ENCODE measurements at regions not wholly inside any gene's neighbourhood (a gene's known extent, or its start where the extent isn't known, plus 50 kb on each side); places are given as distances from the start of the nearest gene placed in this dataset.

DNA sequence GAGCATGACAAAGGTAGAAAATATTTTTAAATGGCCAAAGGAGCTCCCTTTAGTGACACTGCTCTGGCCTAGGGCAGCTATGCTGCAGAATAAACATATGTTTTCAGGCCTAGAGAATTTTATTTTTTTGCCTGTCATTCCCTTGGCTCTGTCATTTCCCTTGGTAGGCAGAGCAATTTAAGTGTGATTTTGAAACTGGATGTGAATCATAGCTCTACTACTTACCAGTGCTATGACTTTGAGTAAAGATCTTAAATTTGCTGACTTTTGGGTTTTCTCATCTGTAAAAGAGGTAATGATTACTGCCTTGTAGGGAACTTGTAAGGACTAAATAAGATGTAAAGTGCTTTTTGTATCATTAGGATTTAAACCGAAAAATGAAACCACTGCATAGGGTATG, 189.0 kb upstream of the ZRANB2 start:
- POLR2A ChIA-PET: no interaction called here
- no peaks in the 10 kb centered on the region for H3K9me3 ChIP-seq (replicated peaks; ENCODE audit: control insufficient read depth, insufficient read depth, low read depth, low read length)
- H4K20me1 ChIP-seq (replicated peaks; ENCODE audit: control insufficient read depth, insufficient read depth, low read length): no peaks in the 10 kb centered on the region
- no peak overlapping the region for H3K4me3 ChIP-seq
- no peaks in the 10 kb centered on the region for H3K4me1 ChIP-seq (replicated peaks in 1 of 2; ENCODE audit: control insufficient read depth in 2 of 2, insufficient read depth in 2 of 2, low read length in 2 of 2)
- no peaks in the 10 kb centered on the region for H3K9me1 ChIP-seq (ENCODE audit: control insufficient read depth, insufficient read depth, low read length)
- in situ Hi-C loops (cut with MboI) (no loop called here), intact Hi-C loops (cut with micrococcal nuclease) (no loop called here)
- TF ChIP-seq ELF2 (CRISPR knock-in tag; IDR thresholded peaks at IDR 0.05) (no peak), MAFF (IDR thresholded peaks at IDR 0.05; ENCODE audit: low read length) (0 out of 2 replicates have a peak, but pooled peaks have one; percentile 7)
- H2AFZ ChIP-seq (ENCODE audit: low read depth, low read length): no peak overlapping the region
- 0% methylated on average over 1 of the region's 1 CpG for WGBS (ENCODE audit: insufficient coverage, low coverage, missing lambda C conversion rate)
- BruUV-seq (replicated peaks): no TSS peak
- no peak overlapping the region for H3K27ac ChIP-seq (ENCODE audit: extremely low read depth, low read depth, low read length)
- no peak overlapping the region for H3K4me2 ChIP-seq (ENCODE audit: insufficient read depth, low read length)
- no peak for DNase-seq (ENCODE audit: extremely low read depth in 1 of 4, low spot score in 3 of 4)
- no peak overlapping the region for H3K9ac ChIP-seq (ENCODE audit: insufficient read depth in 1 of 2, low read depth in 2 of 2, low read length in 2 of 2)
- CTCF ChIA-PET (ENCODE audit: low intra/inter-chr PET ratio): no interaction called here
- H3K27me3 ChIP-seq (ENCODE audit: control insufficient read depth in 2 of 2, insufficient read depth in 2 of 2, low read length in 2 of 2): no peaks in the 10 kb centered on the region
- no peaks in the 10 kb centered on the region for H3K36me3 ChIP-seq (ENCODE audit: control insufficient read depth, insufficient read depth, low read length)
- H3K79me2 ChIP-seq (ENCODE audit: control insufficient read depth, insufficient read depth, low read length): no peaks in the 10 kb centered on the region
- no peak for ATAC-seq
- no peak for FAIRE-seq

DNA sequence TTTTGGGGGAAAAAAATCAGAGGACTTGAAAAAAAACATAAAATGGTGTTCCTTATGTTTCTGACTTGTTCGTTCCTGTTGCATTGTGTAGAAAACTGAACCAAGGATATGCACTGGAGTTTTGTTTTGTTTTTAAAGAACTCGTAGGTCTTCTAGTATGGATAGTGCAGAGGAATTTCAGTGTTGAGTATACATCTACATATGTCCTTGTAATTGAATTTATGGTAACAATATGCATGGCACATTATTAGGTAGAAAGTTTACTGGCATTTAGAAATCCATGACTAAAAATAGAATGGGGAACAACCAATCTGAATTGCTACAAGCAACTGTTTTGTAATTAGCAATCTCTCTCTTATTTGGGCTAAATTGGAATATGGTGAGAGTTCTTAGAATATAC, 188.3 kb upstream of the ZRANB2 start:
- FAIRE-seq: no peak
- no peaks in the 10 kb centered on the region for H3K79me2 ChIP-seq (ENCODE audit: control insufficient read depth, insufficient read depth, low read length)
- no peaks in the 10 kb centered on the region for H3K9me1 ChIP-seq (ENCODE audit: control insufficient read depth, insufficient read depth, low read length)
- no peaks in the 10 kb centered on the region for H4K20me1 ChIP-seq (replicated peaks; ENCODE audit: control insufficient read depth, insufficient read depth, low read length)
- no peak overlapping the region for H3K27ac ChIP-seq (ENCODE audit: extremely low read depth, low read depth, low read length)
- no TSS peak for BruUV-seq (replicated peaks)
- H3K27me3 ChIP-seq (ENCODE audit: control insufficient read depth in 2 of 2, insufficient read depth in 2 of 2, low read length in 2 of 2): no peaks in the 10 kb centered on the region
- in situ Hi-C loops (cut with MboI) (no loop called here), intact Hi-C loops (cut with micrococcal nuclease) (no loop called here)
- no peaks in the 10 kb centered on the region for H3K9me3 ChIP-seq (replicated peaks; ENCODE audit: control insufficient read depth, insufficient read depth, low read depth, low read length)
- ChIA-PET CTCF (ENCODE audit: low intra/inter-chr PET ratio) (no interaction called here), POLR2A (no interaction called here)
- 0% methylated on average over 2 of the region's 2 CpGs for WGBS (ENCODE audit: insufficient coverage, low coverage, missing lambda C conversion rate)
- no peak for ATAC-seq
- no peak overlapping the region for H3K4me2 ChIP-seq (ENCODE audit: insufficient read depth, low read length)
- no peak overlapping the region for H3K4me3 ChIP-seq
- no peak overlapping the region for H3K9ac ChIP-seq (ENCODE audit: insufficient read depth in 1 of 2, low read depth in 2 of 2, low read length in 2 of 2)
- no peak for DNase-seq (ENCODE audit: extremely low read depth in 1 of 4, low spot score in 3 of 4)
- H3K4me1 ChIP-seq (replicated peaks in 1 of 2; ENCODE audit: control insufficient read depth in 2 of 2, insufficient read depth in 2 of 2, low read length in 2 of 2): no peaks in the 10 kb centered on the region
- no peaks in the 10 kb centered on the region for H3K36me3 ChIP-seq (ENCODE audit: control insufficient read depth, insufficient read depth, low read length)
- no peak overlapping the region for H2AFZ ChIP-seq (ENCODE audit: low read depth, low read length)
- TF ChIP-seq MCM2 (IDR thresholded peaks at IDR 0.05; ENCODE audit: low read depth) (no peak), E4F1 (CRISPR knock-in tag; IDR thresholded peaks at IDR 0.05; ENCODE audit: borderline replicate concordance) (no peak), JUN (IDR thresholded peaks at IDR 0.05; ENCODE audit: borderline replicate concordance, low read depth, low read length) (no peak), JUN (CRISPR knock-in tag; IDR thresholded peaks at IDR 0.05; ENCODE audit: borderline replicate concordance) (no peak), ZNF695 (CRISPR knock-in tag; IDR thresholded peaks at IDR 0.05) (no peak), SOX6 (IDR thresholded peaks at IDR 0.05) (no peak), GABPA (tag; conservative IDR thresholded peaks at IDR 0.05; ENCODE audit: low read depth) (no peak), THAP12 (CRISPR knock-in tag; IDR thresholded peaks at IDR 0.05) (no peak), ESRRA (IDR thresholded peaks at IDR 0.05; ENCODE audit: borderline replicate concordance, low read depth) (no peak)
